Vagina (tissue), 2 donors: ENCODE measurements at regions not wholly inside any gene's neighbourhood (a gene's known extent, or its start where the extent isn't known, plus 50 kb on each side); places are given as distances from the start of the nearest gene placed in this dataset.

Experiments
- DNase-seq, 2 donors: peaks; one replicate each; pipeline ENCODE4 v3.0.0-alpha.2; 2017; ENCODE audit errors: extremely low spot score in 2 of 2
- H3K27ac ChIP-seq: fragments of 200-600 bp; sonication (generic); one replicate; pipeline ENCODE4 v1.5.1; 2019
- H3K27me3 ChIP-seq: fragments of 200-600 bp; sonication (generic); one replicate; pipeline ENCODE4 v1.5.1; 2019
- H3K36me3 ChIP-seq, 2 donors: fragments of 200-600 bp; sonication (generic); one replicate each; pipeline ENCODE4 v1.5.1; 2017 to 2019
- H3K4me1 ChIP-seq: fragments of 200-600 bp; sonication (generic); one replicate; pipeline ENCODE4 v1.5.1; 2019
- H3K4me3 ChIP-seq, 2 donors: fragments of 200-600 bp; sonication (generic); 1 replicate in 1 of 2; 2 replicates in 1 of 2; pipeline ENCODE4 v1.5.1; 2016 to 2019
- H3K9me3 ChIP-seq: fragments of 200-600 bp; sonication (generic); one replicate; pipeline ENCODE4 v1.5.1; 2019
- CTCF ChIP-seq, 3 experiments: fragments of 450-650 bp in 2 of 3; fragments of 200-600 bp in 1 of 3; sonication (generic) in 1 of 3; IDR thresholded peaks; one replicate each; pipeline ENCODE4 v1.5.1; 2017 to 2019; ENCODE audit warnings: antibody characterized with exemption in 3 of 3, mild to moderate bottlenecking in 2 of 3, moderate library complexity in 2 of 3
- POLR2A ChIP-seq, 2 donors: fragments of 450-650 bp; IDR thresholded peaks; one replicate each; pipeline ENCODE4 v1.6.1; 2017; ENCODE audit warnings: antibody characterized with exemption in 2 of 2, mild to moderate bottlenecking in 2 of 2, moderate library complexity in 2 of 2
- POLR2AphosphoS5 ChIP-seq, 2 donors: sonication (generic); formaldehyde crosslinking; IDR thresholded peaks; one replicate each; pipeline ENCODE4 v1.9.0; 2017; ENCODE audit warnings: antibody characterized with exemption in 2 of 2, mild to moderate bottlenecking in 2 of 2, low read depth in 1 of 2; ENCODE audit not compliant: insufficient read depth in 1 of 2
- intact Hi-C: fragments of 100-400 bp; cut with DNase I; formaldehyde crosslinking; loops from one replicate; pipeline ENCODE4 v1.15.1; 2023

- TF ChIP-seq POLR2AphosphoS5 (IDR thresholded peaks at IDR 0.05; ENCODE audit: insufficient read depth in 1 of 2, low read depth in 1 of 2) (no peak), CTCF (IDR thresholded peaks at IDR 0.05) (no peak), POLR2A (IDR thresholded peaks at IDR 0.05) (no peak)
- peaks cover 3% of the 10 kb centered on the region for H3K4me1 ChIP-seq
- H3K36me3 ChIP-seq = no peaks in the 10 kb centered on the region
- peak; percentile 14 to 20 for DNase-seq
- H3K27ac ChIP-seq = no peak overlapping the region
- no peak overlapping the region for H3K4me3 ChIP-seq
- H3K27me3 ChIP-seq = no peaks in the 10 kb centered on the region
- no peaks in the 10 kb centered on the region for H3K9me3 ChIP-seq
- intact Hi-C loops = no loop called here
Measured at GRCh38 chr1:228984107-228984506, 248.8 kb downstream of the RHOU start.

GRCh38 chr1:228984646-228985631 lies 249.7 kb downstream of the RHOU start:
- H3K4me1 ChIP-seq = peaks cover 11% of the 10 kb centered on the region
- no peak overlapping the region for H3K4me3 ChIP-seq
- no peaks in the 10 kb centered on the region for H3K9me3 ChIP-seq
- no peaks in the 10 kb centered on the region for H3K36me3 ChIP-seq
- H3K27ac ChIP-seq = no peak overlapping the region
- H3K27me3 ChIP-seq = no peaks in the 10 kb centered on the region
- TF ChIP-seq POLR2A (IDR thresholded peaks at IDR 0.05) (no peak), CTCF (IDR thresholded peaks at IDR 0.05) (no peak), POLR2AphosphoS5 (IDR thresholded peaks at IDR 0.05; ENCODE audit: insufficient read depth in 1 of 2, low read depth in 1 of 2) (no peak)
- intact Hi-C loops = no loop called here
- DNase-seq = peak; percentile 78 to 85

GRCh38 chr1:228985661-228986060 lies 250.4 kb downstream of the RHOU start:
- H3K9me3 ChIP-seq = no peaks in the 10 kb centered on the region
- peaks cover 15% of the 10 kb centered on the region for H3K4me1 ChIP-seq
- no peaks in the 10 kb centered on the region for H3K36me3 ChIP-seq
- no peak overlapping the region for H3K4me3 ChIP-seq
- DNase-seq = peak in 1 of 2 donors; percentile 72
- TF ChIP-seq POLR2A (IDR thresholded peaks at IDR 0.05) (no peak), POLR2AphosphoS5 (IDR thresholded peaks at IDR 0.05; ENCODE audit: insufficient read depth in 1 of 2, low read depth in 1 of 2) (no peak), CTCF (IDR thresholded peaks at IDR 0.05) (no peak)
- no peaks in the 10 kb centered on the region for H3K27me3 ChIP-seq
- intact Hi-C loops = no loop called here
- H3K27ac ChIP-seq = no peak overlapping the region

GRCh38 chr1:228986093-228986904 lies 251.0 kb downstream of the RHOU start:
- no peak overlapping the region for H3K27ac ChIP-seq
- peak; percentile 71 to 95 for DNase-seq
- H3K9me3 ChIP-seq = no peaks in the 10 kb centered on the region
- TF ChIP-seq POLR2A (IDR thresholded peaks at IDR 0.05) = no peak
- TF ChIP-seq CTCF (IDR thresholded peaks at IDR 0.05) = no peak
- no peak for TF ChIP-seq POLR2AphosphoS5 (IDR thresholded peaks at IDR 0.05; ENCODE audit: insufficient read depth in 1 of 2, low read depth in 1 of 2)
- H3K4me1 ChIP-seq = peaks cover 15% of the 10 kb centered on the region
- H3K27me3 ChIP-seq = no peaks in the 10 kb centered on the region
- H3K36me3 ChIP-seq = no peaks in the 10 kb centered on the region
- H3K4me3 ChIP-seq = no peak overlapping the region
- intact Hi-C loops = no loop called here
